Aorta (tissue), 5 donors: ENCODE measurements at regions not wholly inside any gene's neighbourhood (a gene's known extent, or its start where the extent isn't known, plus 50 kb on each side); places are given as distances from the start of the nearest gene placed in this dataset.
A peak's percentile ranks its signal among the peaks of the same experiment; 100 is the strongest.

Experiments used
- ATAC-seq: fragments of 200-7000 bp; cut with Tn5 transposase; one replicate; pipeline ENCODE4 v1.9.1; 2022; ENCODE audit warnings: moderate library complexity; ENCODE audit not compliant: low FRiP score
- DNase-seq, 2 donors: peaks; one replicate each; pipeline ENCODE4 v3.0.0-alpha.2; 2020
- H3K27ac ChIP-seq, 2 donors: one replicate each; pipeline ENCODE4 v1.5.1; 2013; ENCODE audit warnings: low read length in 2 of 2, mild to moderate bottlenecking in 2 of 2, moderate library complexity in 2 of 2, control low read depth in 1 of 2, inconsistent platforms in 1 of 2, low read depth in 1 of 2
- H3K27me3 ChIP-seq, 2 donors: one replicate each; pipeline ENCODE4 v1.6.1; 2013; ENCODE audit warnings: control low read depth in 1 of 2, low read length in 1 of 2, mild to moderate bottlenecking in 1 of 2, moderate library complexity in 1 of 2; ENCODE audit not compliant: insufficient read depth in 2 of 2, control insufficient read depth in 1 of 2
- H3K36me3 ChIP-seq, 2 donors: one replicate each; pipeline ENCODE4 v1.6.1; 2013; ENCODE audit warnings: control low read depth in 1 of 2, low read length in 1 of 2, mild to moderate bottlenecking in 1 of 2; ENCODE audit not compliant: insufficient read depth in 2 of 2, control insufficient read depth in 1 of 2
- H3K4me1 ChIP-seq, 2 donors: one replicate each; pipeline ENCODE4 v1.6.1; 2013; ENCODE audit warnings: low read length in 2 of 2, control low read depth in 1 of 2, mild to moderate bottlenecking in 1 of 2, moderate library complexity in 1 of 2; ENCODE audit not compliant: insufficient read depth in 2 of 2, control insufficient read depth in 1 of 2
- H3K4me3 ChIP-seq, 2 donors: one replicate each; pipeline ENCODE4 v1.5.1; 2013; ENCODE audit warnings: low read length in 2 of 2, control low read depth in 1 of 2, mild to moderate bottlenecking in 1 of 2
- H3K9me3 ChIP-seq: one replicate; pipeline ENCODE4 v1.6.1; 2013; ENCODE audit warnings: mild to moderate bottlenecking, low read length; ENCODE audit not compliant: control insufficient read depth
- WGBS, 2 donors: extraction: QIAGEN DNeasy Blood & Tissue Kit; methylation state at CpG; one replicate each; pipeline ENCODE4 v1.1.7; 2013; 5-methylcytosine and 5-hydroxymethylcytosine counted together
- intact Hi-C, 2 donors: fragments of 100-400 bp; cut with DNase I; formaldehyde crosslinking; loops; one replicate each; pipeline versions ENCODE4 v1.14.2 to v1.15.0; 2022
- donor health status: healthy with polysubstance abuse.
- donor health status: Bipolar disorder and iron deficiency.
- donor health status: DM: no; HTN: no; CAD: no.
- donor health status: DM: no; HTN: no; CAD: no.
- donor health status: DM: yes; HTN: yes; CAD: no.

- ATAC-seq, result no peak
These were observed 327.5 kb upstream of the IGFBP7 start for GRCh38 chr4:57437649-57438048.

DNA sequence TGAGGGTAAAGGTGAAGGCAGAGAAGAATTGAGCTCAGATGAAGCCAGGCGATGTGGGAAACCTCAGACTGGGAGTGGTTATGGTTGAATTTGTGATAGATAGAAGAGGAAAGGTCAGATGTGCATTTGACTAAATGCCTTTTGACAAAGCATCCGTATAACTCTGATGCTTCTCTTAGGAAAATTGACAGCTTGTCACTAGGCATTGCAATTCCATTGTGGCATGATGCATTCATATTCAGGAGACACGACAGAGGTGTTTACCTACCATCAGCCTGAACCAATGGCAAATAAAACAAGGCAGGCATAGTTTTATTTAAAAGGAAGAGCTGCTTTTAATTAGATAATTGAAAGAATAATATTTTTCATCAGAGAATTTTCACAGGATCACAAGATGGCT is 325.1 kb upstream of the IGFBP7 start:
- ATAC-seq (no peak), DNase-seq (no peak)
- H3K4me3 ChIP-seq, result no peak overlapping the region
- H3K9me3 ChIP-seq, result no peaks in the 10 kb centered on the region
- intact Hi-C loops, result no loop called here
- H3K27ac ChIP-seq, result no peak overlapping the region
- H3K36me3 ChIP-seq, result no peaks in the 10 kb centered on the region
- H3K27me3 ChIP-seq, result no peaks in the 10 kb centered on the region
- no peaks in the 10 kb centered on the region for H3K4me1 ChIP-seq
- 80 to 86% methylated on average over 3 of the region's 3 CpGs for WGBS, 2 donors

More at GRCh38 chr4:57437649-57438048, 327.5 kb upstream of the IGFBP7 start:
- no peaks in the 10 kb centered on the region for H3K36me3 ChIP-seq
- H3K4me1 ChIP-seq, result peaks cover 0 to 1% of the 10 kb centered on the region in 2 donors
- DNase-seq, result no peak
- H3K4me3 ChIP-seq, result no peak overlapping the region
- H3K9me3 ChIP-seq, result no peaks in the 10 kb centered on the region
- H3K27ac ChIP-seq, result no peak overlapping the region
- intact Hi-C loops, result no loop called here
- H3K27me3 ChIP-seq, result no peaks in the 10 kb centered on the region
- WGBS, 2 donors, result 62 to 81% methylated on average over 8 of the region's 8 CpGs

- Histone ChIP-seq H3K4me1 (no peaks in the 10 kb centered on the region), H3K27me3 (no peaks in the 10 kb centered on the region), H3K4me3 (no peak overlapping the region), H3K9me3 (no peaks in the 10 kb centered on the region), H3K36me3 (no peaks in the 10 kb centered on the region), H3K27ac (no peak overlapping the region)
- 76 to 78% methylated on average over 2 of the region's 2 CpGs for WGBS, 2 donors
- DNase-seq, result no peak
- intact Hi-C loops, result no loop called here
- no peak for ATAC-seq
These were observed 320.5 kb upstream of the IGFBP7 start for GRCh38 chr4:57430726-57431125.

GRCh38 chr4:57426779-57427395 is 316.7 kb upstream of the IGFBP7 start:
- Histone ChIP-seq H3K4me1 (peaks cover 3 to 6% of the 10 kb centered on the region in 2 donors), H3K27me3 (no peaks in the 10 kb centered on the region), H3K36me3 (no peaks in the 10 kb centered on the region), H3K4me3 (no peak overlapping the region), H3K27ac (no peak overlapping the region), H3K9me3 (no peaks in the 10 kb centered on the region)
- intact Hi-C loops, result loop anchor here in 1 of 2 donors (5.0 kb wide), 1 partner anchor 265 kb away; no protein-coding TSS in a partner anchor
- WGBS, 2 donors, result 6 to 7% methylated on average over 11 of the region's 11 CpGs
- ATAC-seq (peak; percentile 76), DNase-seq (peak; percentile 76 to 92)

DNA sequence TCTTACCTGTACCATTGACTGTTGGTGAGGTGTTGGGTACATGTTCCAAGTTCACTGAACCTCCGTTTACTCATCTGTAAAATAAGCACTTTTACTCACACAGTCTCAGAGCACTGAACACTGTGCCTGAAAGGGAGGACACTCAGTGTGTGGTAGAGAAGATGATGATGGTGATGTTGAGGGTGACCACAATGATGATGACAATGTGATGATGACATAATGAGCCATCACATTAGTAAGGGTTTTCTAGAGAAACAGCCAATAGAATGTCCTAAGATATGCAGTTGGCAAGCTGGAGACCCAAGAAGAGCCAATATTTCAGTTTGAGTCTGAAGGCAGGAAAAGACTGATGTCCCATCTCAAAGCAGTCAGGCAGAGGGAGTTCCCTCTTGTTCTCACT is 315.4 kb upstream of the IGFBP7 start:
- ATAC-seq (no peak), DNase-seq (no peak)
- intact Hi-C loops, result loop anchor here in 1 of 2 donors (2.0 to 5.0 kb wide), 2 partner anchors 79 to 263 kb away; no protein-coding TSS in a partner anchor
- Histone ChIP-seq H3K4me1 (peaks cover 3 to 6% of the 10 kb centered on the region in 2 donors), H3K27me3 (no peaks in the 10 kb centered on the region), H3K36me3 (no peaks in the 10 kb centered on the region), H3K4me3 (no peak overlapping the region), H3K9me3 (no peaks in the 10 kb centered on the region), H3K27ac (no peak overlapping the region)
- WGBS, 2 donors, result 88 to 91% methylated on average over 1 of the region's 1 CpG

- no peak overlapping the region for H3K4me3 ChIP-seq
- intact Hi-C loops, result loop anchor here in 1 of 2 donors (2.0 kb wide), 1 partner anchor 78 kb away; no protein-coding TSS in a partner anchor
- H3K27me3 ChIP-seq, result no peaks in the 10 kb centered on the region
- DNase-seq, result peak; percentile 82 to 83
- no peaks in the 10 kb centered on the region for H3K36me3 ChIP-seq
- WGBS, 2 donors, result 8 to 10% methylated on average over 6 of the region's 6 CpGs
- peaks cover 3 to 6% of the 10 kb centered on the region in 2 donors for H3K4me1 ChIP-seq
- peak; percentile 90 for ATAC-seq
- peak overlapping the region; percentile 37 to 67 for H3K27ac ChIP-seq
- H3K9me3 ChIP-seq, result no peaks in the 10 kb centered on the region
These were observed 314.2 kb upstream of the IGFBP7 start for GRCh38 chr4:57424232-57424897.

DNA sequence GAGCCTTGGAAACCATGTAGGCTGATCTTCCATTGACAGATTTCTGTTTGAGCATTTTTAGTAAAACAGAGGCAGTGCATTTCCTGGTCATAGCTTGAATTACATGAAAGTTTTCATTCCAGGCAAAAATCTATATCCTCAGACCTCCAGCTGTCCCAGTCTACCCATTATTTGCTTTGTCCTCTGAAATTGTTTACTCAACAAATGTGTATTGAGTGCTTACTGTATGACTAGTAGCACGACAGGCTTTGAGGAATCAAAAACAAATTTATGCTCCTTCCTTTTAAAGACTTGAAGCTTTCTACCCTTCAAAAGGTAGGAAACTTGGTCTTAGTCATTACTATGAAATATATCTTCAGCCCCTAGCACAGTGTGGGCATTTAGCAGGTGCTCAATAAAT is 307.9 kb upstream of the IGFBP7 start:
- DNase-seq, result no peak
- intact Hi-C loops, result no loop called here
- H3K27me3 ChIP-seq, result no peaks in the 10 kb centered on the region
- no peak overlapping the region for H3K4me3 ChIP-seq
- WGBS, 2 donors, result 88 to 90% methylated on average over 1 of the region's 1 CpG
- H3K9me3 ChIP-seq, result no peaks in the 10 kb centered on the region
- H3K36me3 ChIP-seq, result no peaks in the 10 kb centered on the region
- no peak for ATAC-seq
- H3K4me1 ChIP-seq, result no peaks in the 10 kb centered on the region
- no peak overlapping the region for H3K27ac ChIP-seq

DNA sequence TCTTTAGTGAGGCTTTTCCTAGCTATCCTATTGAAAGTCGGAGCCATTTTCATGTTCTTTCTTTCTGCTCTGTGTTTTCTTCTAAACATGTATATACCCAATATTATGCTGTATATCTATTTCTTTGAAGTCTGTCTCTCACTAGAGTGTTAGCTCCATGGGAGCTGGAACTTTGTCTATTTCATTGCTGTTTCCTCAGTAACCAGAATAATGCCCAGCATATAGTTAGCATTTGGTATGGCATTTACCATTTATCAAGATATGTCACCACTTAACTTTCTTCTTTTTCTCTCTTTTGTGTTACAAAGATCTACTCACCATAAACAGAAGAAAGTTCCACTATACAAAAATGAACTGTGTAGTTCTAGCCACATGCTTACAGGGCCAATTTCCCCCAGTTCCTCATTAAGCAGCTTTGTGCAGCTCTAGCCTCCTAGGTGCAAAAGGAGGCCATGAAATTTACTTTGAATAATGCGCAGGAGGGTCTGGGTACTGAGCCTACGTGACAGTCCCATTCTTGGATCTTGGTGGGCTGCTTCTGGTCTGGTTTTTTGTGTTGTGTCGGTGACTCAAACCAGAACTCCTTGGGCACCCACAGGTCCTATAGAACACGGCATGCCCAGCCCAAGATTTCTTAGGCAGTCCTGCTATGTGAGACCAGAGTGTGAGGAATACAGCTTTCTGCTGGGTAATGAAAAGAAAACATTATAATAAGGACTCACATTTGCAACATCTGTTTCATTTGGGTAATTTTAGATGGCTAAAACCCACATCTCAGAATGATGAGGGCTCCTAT is 302.3 kb upstream of the IGFBP7 start:
- 77 to 82% methylated on average over 5 of the region's 5 CpGs for WGBS, 2 donors
- Histone ChIP-seq H3K9me3 (no peaks in the 10 kb centered on the region), H3K4me1 (peaks cover 0 to 4% of the 10 kb centered on the region in 2 donors), H3K27ac (peak overlapping the region; percentile 26 to 52), H3K27me3 (no peaks in the 10 kb centered on the region), H3K4me3 (no peak overlapping the region), H3K36me3 (no peaks in the 10 kb centered on the region)
- DNase-seq (no peak), ATAC-seq (no peak)
- intact Hi-C loops, result no loop called here
